DND-41 (cell line): ENCODE measurements at regions not wholly inside any gene's neighbourhood (a gene's known extent, or its start where the extent isn't known, plus 50 kb on each side); places are given as distances from the start of the nearest gene placed in this dataset.

Experiments
- ATAC-seq: fragments of 200-7000 bp; cut with Tn5 transposase; 3 replicates; pipeline ENCODE4 v1.9.1; 2021; ENCODE audit warnings: low read depth; ENCODE audit not compliant: insufficient read depth
- DNase-seq: peaks from one replicate; pipeline ENCODE4 v3.0.0-alpha.2; 2020
- H2AFZ ChIP-seq: 2 replicates; pipeline ENCODE4 v1.6.0; 2012; ENCODE audit warnings: low read depth, low read length
- H3K27ac ChIP-seq: 2 replicates; pipeline ENCODE4 v1.5.1; 2012; ENCODE audit warnings: low read length, inconsistent platforms
- H3K27me3 ChIP-seq: fragments of 200-600 bp; sonication (generic); 2 replicates; pipeline ENCODE4 v1.6.0; 2012; ENCODE audit warnings: low read length, mild to moderate bottlenecking, inconsistent platforms; ENCODE audit not compliant: insufficient read depth, poor library complexity
- H3K36me3 ChIP-seq: 2 replicates; pipeline ENCODE4 v1.5.1; 2012; ENCODE audit warnings: low read length, inconsistent platforms; ENCODE audit not compliant: insufficient read depth
- H3K4me1 ChIP-seq: 2 replicates; pipeline ENCODE4 v1.5.1; 2012; ENCODE audit warnings: mild to moderate bottlenecking, low read length; ENCODE audit not compliant: insufficient read depth
- H3K4me2 ChIP-seq: 2 replicates; pipeline ENCODE4 v1.6.0; 2012; ENCODE audit warnings: mild to moderate bottlenecking, moderate library complexity, low read length, inconsistent platforms; ENCODE audit not compliant: insufficient read depth
- H3K4me3 ChIP-seq, 2 experiments: fragments of 200-600 bp in 1 of 2; shearing (Covaris generic) in 1 of 2; 2 replicates each; pipeline ENCODE4 v1.5.1; 2012 to 2016; ENCODE audit warnings: inconsistent platforms in 2 of 2, low read length in 2 of 2, mild to moderate bottlenecking in 2 of 2, low read depth in 1 of 2, moderate library complexity in 1 of 2
- H3K79me2 ChIP-seq: 2 replicates; pipeline ENCODE4 v1.6.0; 2012; ENCODE audit warnings: low read length, inconsistent platforms; ENCODE audit not compliant: insufficient read depth
- H3K9ac ChIP-seq: 2 replicates; pipeline ENCODE4 v1.6.0; 2012; ENCODE audit warnings: low read depth, mild to moderate bottlenecking, inconsistent platforms, low read length, moderate library complexity
- H3K9me3 ChIP-seq: 2 replicates; pipeline ENCODE4 v1.5.1; 2012; ENCODE audit warnings: low read length, moderate library complexity, mild to moderate bottlenecking, inconsistent platforms; ENCODE audit not compliant: insufficient read depth, severe bottlenecking
- H4K20me1 ChIP-seq: 2 replicates; pipeline ENCODE4 v1.6.0; 2012; ENCODE audit warnings: low read length; ENCODE audit not compliant: insufficient read depth
- CTCF ChIP-seq: IDR thresholded peaks from 2 replicates; pipeline ENCODE4 v1.5.1; 2012; ENCODE audit warnings: borderline replicate concordance, low read length, moderate library complexity, mild to moderate bottlenecking; ENCODE audit not compliant: poor library complexity, severe bottlenecking; ENCODE audit errors: extremely low read depth
- EZH2 ChIP-seq: IDR thresholded peaks from 3 replicates; pipeline ENCODE4 v1.6.1; 2012; ENCODE audit warnings: borderline replicate concordance, low read depth, mild to moderate bottlenecking, moderate library complexity, low read length, inconsistent platforms; ENCODE audit not compliant: severe bottlenecking

- H3K36me3 ChIP-seq, result no peaks in the 10 kb centered on the region
- H4K20me1 ChIP-seq, result no peaks in the 10 kb centered on the region
- no peak for ATAC-seq
- TF ChIP-seq CTCF, result no peak
- TF ChIP-seq EZH2, result no peak
- peaks cover 3% of the 10 kb centered on the region for H3K27me3 ChIP-seq
- H3K4me1 ChIP-seq, result no peaks in the 10 kb centered on the region
- no peaks in the 10 kb centered on the region for H3K79me2 ChIP-seq
- no peaks in the 10 kb centered on the region for H3K9me3 ChIP-seq
- H2AFZ ChIP-seq, result no peak overlapping the region
- no peak for DNase-seq
- no peak overlapping the region for H3K27ac ChIP-seq
- no peak overlapping the region for H3K9ac ChIP-seq
- no peak overlapping the region for H3K4me2 ChIP-seq
- no peak overlapping the region for H3K4me3 ChIP-seq
These were observed 249.8 kb upstream of the PMEPA1 start for GRCh38 chr20:57959589-57959988.

- Histone ChIP-seq H3K79me2 (no peaks in the 10 kb centered on the region), H3K4me3 (no peak overlapping the region), H4K20me1 (no peaks in the 10 kb centered on the region), H3K9me3 (no peaks in the 10 kb centered on the region), H3K36me3 (no peaks in the 10 kb centered on the region), H3K27ac (no peak overlapping the region), H2AFZ (no peak overlapping the region), H3K27me3 (peaks cover 3% of the 10 kb centered on the region), H3K4me2 (no peak overlapping the region), H3K9ac (no peak overlapping the region), H3K4me1 (no peaks in the 10 kb centered on the region)
- DNase-seq (no peak), ATAC-seq (no peak)
- TF ChIP-seq CTCF (no peak), EZH2 (no peak)
These were observed 249.2 kb upstream of the PMEPA1 start for GRCh38 chr20:57959018-57959417.

GRCh38 chr20:57958050-57958420 lies 248.2 kb upstream of the PMEPA1 start:
- ATAC-seq (0 out of 3 replicates have a peak, but pooled peaks have one; percentile 47), DNase-seq (no peak)
- Histone ChIP-seq H4K20me1 (no peaks in the 10 kb centered on the region), H3K4me2 (no peak overlapping the region), H3K4me1 (no peaks in the 10 kb centered on the region), H3K9ac (no peak overlapping the region), H3K36me3 (no peaks in the 10 kb centered on the region), H3K79me2 (no peaks in the 10 kb centered on the region), H3K4me3 (no peak overlapping the region), H3K9me3 (no peaks in the 10 kb centered on the region), H2AFZ (no peak overlapping the region), H3K27me3 (peaks cover 3% of the 10 kb centered on the region), H3K27ac (no peak overlapping the region)
- TF ChIP-seq CTCF, result no peak
- no peak for TF ChIP-seq EZH2
